ENCODE measurements at regions not wholly inside any gene's neighbourhood (a gene's known extent, or its start where the extent isn't known, plus 50 kb on each side); places are given as distances from the start of the nearest gene placed in this dataset.
"Not testable (repeated sequence)": the region's sequence is repeated elsewhere in the genome, so short reads cannot be mapped to it uniquely, and the experiment has no call there.

DNA sequence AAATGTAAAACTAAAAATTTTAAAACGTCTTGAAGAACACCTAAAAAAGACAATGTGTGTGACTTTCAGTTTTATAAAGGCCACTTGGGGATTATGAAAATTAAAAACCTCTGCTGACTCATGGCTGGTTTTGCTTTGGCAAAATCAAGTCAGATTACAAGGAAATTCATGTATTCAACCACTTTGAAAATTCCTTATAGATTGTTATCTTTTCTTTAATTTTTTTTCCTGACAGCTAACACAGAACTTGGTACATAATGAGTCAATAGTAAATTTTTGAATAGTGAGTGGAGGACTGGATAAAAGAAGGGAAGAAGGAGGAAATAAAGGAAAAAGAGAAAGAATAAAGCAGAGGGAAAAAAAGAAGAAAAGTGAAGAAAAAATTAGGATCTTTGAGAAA lies 1774.7 kb upstream of the ACO1 start:
- BruUV-seq (replicated peaks), result no TSS peak
- no peak for FAIRE-seq
- intact Hi-C loops (cut with micrococcal nuclease; ENCODE audit: unreplicated experiment) (no loop called here), in situ Hi-C loops (cut with HindIII; ENCODE audit: extremely low pct_ligation_motif_present, low pct_unique_long_range_greater_than_20kb) (no loop called here)
- H3K4me1 ChIP-seq (ENCODE audit: insufficient read depth, low read length), result no peaks in the 10 kb centered on the region
- H3K9me3 ChIP-seq (ENCODE audit: low read length), result no peaks in the 10 kb centered on the region
- H3K9ac ChIP-seq (ENCODE audit: insufficient read depth, low read depth, low read length), result no peak overlapping the region
- WGBS (ENCODE audit: low lambda C conversion rate), result 3% methylated on average over 1 of the region's 1 CpG
- no peak for DNase-seq (ENCODE audit: low spot score)
- no peak overlapping the region for H3K4me2 ChIP-seq (ENCODE audit: low read depth, low read length)
- no peaks in the 10 kb centered on the region for H4K20me1 ChIP-seq (ENCODE audit: insufficient read depth, low read length)
- no peaks in the 10 kb centered on the region for H3K79me2 ChIP-seq (ENCODE audit: insufficient read depth, low read length)
- POLR2A ChIA-PET, result no interaction called here
- H3K27me3 ChIP-seq (ENCODE audit: control insufficient read depth in 1 of 2, insufficient read depth in 2 of 2, low read length in 2 of 2), result no peaks in the 10 kb centered on the region
- TF ChIP-seq THAP11 (CRISPR knock-in tag; IDR thresholded peaks at IDR 0.05) (no peak), ZNF768 (CRISPR knock-in tag; IDR thresholded peaks at IDR 0.05) (no peak), NFIB (CRISPR knock-in tag; IDR thresholded peaks at IDR 0.05; ENCODE audit: borderline replicate concordance) (no peak), SKI (IDR thresholded peaks at IDR 0.05; ENCODE audit: partially characterized antibody) (no peak)
- no peak overlapping the region for H3K27ac ChIP-seq (ENCODE audit: extremely low read length, insufficient read depth, low read length)
- no peak overlapping the region for H2AFZ ChIP-seq (ENCODE audit: low read length)
- CTCF ChIA-PET (ENCODE audit: low intra/inter-chr PET ratio, low total read pairs), result no interaction called here
- ATAC-seq, result no peak
- H3K4me3 ChIP-seq (replicated peaks in 1 of 3; ENCODE audit: insufficient read depth in 1 of 3, low read depth in 2 of 3, low read length in 3 of 3), result no peak overlapping the region
- H3K36me3 ChIP-seq (replicated peaks in 1 of 2; ENCODE audit: control insufficient read depth in 1 of 2, insufficient read depth in 2 of 2, low read length in 2 of 2), result no peaks in the 10 kb centered on the region

DNA sequence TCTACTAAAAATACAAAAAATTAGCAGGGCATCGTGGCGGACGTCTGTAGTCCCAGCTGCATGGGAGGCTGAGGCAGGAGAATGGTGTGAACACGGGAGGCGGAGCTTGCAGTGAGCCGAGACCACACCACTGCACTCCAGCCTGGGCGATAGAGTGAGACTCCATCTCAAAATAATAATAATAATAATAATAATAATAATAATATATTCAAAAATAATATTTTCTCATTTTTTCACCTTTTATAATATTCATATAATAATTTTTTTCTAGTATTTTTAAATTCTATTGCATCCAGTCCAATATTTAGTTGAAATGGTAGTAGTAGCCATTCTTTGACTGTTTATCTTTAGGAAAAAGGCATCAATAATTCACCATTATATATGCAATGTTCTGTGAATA lies 1767.7 kb upstream of the ACO1 start:
- BruUV-seq (replicated peaks); ATAC-seq; H3K9ac ChIP-seq (ENCODE audit: insufficient read depth, low read depth, low read length); intact Hi-C loops (cut with micrococcal nuclease; ENCODE audit: unreplicated experiment); FAIRE-seq; H3K79me2 ChIP-seq (ENCODE audit: insufficient read depth, low read length); CTCF ChIA-PET (ENCODE audit: low intra/inter-chr PET ratio, low total read pairs); H3K4me2 ChIP-seq (ENCODE audit: low read depth, low read length); H3K27me3 ChIP-seq (ENCODE audit: control insufficient read depth in 1 of 2, insufficient read depth in 2 of 2, low read length in 2 of 2); H3K27ac ChIP-seq (ENCODE audit: extremely low read length, insufficient read depth, low read length); DNase-seq (ENCODE audit: low spot score); H3K36me3 ChIP-seq (replicated peaks in 1 of 2; ENCODE audit: control insufficient read depth in 1 of 2, insufficient read depth in 2 of 2, low read length in 2 of 2); H3K4me3 ChIP-seq (replicated peaks in 1 of 3; ENCODE audit: insufficient read depth in 1 of 3, low read depth in 2 of 3, low read length in 3 of 3); H3K4me1 ChIP-seq (ENCODE audit: insufficient read depth, low read length); H2AFZ ChIP-seq (ENCODE audit: low read length); POLR2A ChIA-PET; H3K9me3 ChIP-seq (ENCODE audit: low read length); in situ Hi-C loops (cut with HindIII; ENCODE audit: extremely low pct_ligation_motif_present, low pct_unique_long_range_greater_than_20kb); H4K20me1 ChIP-seq (ENCODE audit: insufficient read depth, low read length): not testable (repeated sequence)
- WGBS (ENCODE audit: low lambda C conversion rate), result 48% methylated on average over 7 of the region's 7 CpGs
